ENCODE measurements at regions not wholly inside any gene's neighbourhood (a gene's known extent, or its start where the extent isn't known, plus 50 kb on each side); places are given as distances from the start of the nearest gene placed in this dataset.

DNA sequence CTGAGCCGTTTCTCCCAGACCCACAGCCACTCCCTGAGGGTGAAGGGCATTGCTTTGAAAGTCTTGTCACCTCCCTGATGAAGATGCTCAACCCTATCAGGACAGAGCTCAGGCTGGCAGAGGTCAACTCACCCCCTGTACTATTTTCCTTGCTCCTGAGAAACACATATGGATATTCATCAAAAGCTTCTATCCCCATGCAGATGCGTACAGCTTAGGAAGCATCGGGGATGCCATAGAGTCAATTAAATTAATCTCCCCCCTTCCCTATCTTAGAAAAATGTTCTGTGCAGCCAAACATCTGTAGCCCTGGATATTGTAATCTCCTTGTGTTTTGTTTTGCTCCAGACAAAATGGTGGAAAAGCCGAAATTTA, 67.2 kb downstream of the EMX2 start:
- TF ChIP-seq, protein P1, sequence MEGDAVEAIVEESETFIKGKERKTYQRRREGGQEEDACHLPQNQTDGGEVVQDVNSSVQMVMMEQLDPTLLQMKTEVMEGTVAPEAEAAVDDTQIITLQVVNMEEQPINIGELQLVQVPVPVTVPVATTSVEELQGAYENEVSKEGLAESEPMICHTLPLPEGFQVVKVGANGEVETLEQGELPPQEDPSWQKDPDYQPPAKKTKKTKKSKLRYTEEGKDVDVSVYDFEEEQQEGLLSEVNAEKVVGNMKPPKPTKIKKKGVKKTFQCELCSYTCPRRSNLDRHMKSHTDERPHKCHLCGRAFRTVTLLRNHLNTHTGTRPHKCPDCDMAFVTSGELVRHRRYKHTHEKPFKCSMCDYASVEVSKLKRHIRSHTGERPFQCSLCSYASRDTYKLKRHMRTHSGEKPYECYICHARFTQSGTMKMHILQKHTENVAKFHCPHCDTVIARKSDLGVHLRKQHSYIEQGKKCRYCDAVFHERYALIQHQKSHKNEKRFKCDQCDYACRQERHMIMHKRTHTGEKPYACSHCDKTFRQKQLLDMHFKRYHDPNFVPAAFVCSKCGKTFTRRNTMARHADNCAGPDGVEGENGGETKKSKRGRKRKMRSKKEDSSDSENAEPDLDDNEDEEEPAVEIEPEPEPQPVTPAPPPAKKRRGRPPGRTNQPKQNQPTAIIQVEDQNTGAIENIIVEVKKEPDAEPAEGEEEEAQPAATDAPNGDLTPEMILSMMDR (conservative IDR thresholded peaks at IDR 0.05; ENCODE audit: low read depth, low read length), result no peak
- no peak for TF ChIP-seq EZH2 (IDR thresholded peaks at IDR 0.05; ENCODE audit: borderline replicate concordance, low read depth, low read length, poor library complexity, severe bottlenecking)

Measured in A673 (cell line).